Karpas-422 (cell line): ENCODE measurements at regions not wholly inside any gene's neighbourhood (a gene's known extent, or its start where the extent isn't known, plus 50 kb on each side); places are given as distances from the start of the nearest gene placed in this dataset.
"Not testable (repeated sequence)": the region's sequence is repeated elsewhere in the genome, so short reads cannot be mapped to it uniquely, and the experiment has no call there.

Experiments used
- DNase-seq: peaks from one replicate; pipeline ENCODE4 v3.0.0-alpha.2; 2015
- H2AFZ ChIP-seq: fragments of 200-600 bp; sonication (generic); 2 replicates; pipeline ENCODE4 v1.6.1; 2014; ENCODE audit warnings: antibody characterized with exemption, low read length, mixed read lengths
- H3K27ac ChIP-seq: fragments of 200-600 bp; sonication (generic); 2 replicates; pipeline ENCODE4 v1.5.1; 2014; ENCODE audit warnings: mild to moderate bottlenecking, low read length, moderate library complexity
- H3K27me3 ChIP-seq: fragments of 200-600 bp; sonication (generic); 2 replicates; pipeline ENCODE4 v1.6.1; 2014; ENCODE audit warnings: low read length, mixed read lengths
- H3K36me3 ChIP-seq: fragments of 200-600 bp; sonication (generic); 2 replicates; pipeline ENCODE4 v1.6.1; 2014; ENCODE audit warnings: low read length, mixed read lengths; ENCODE audit not compliant: insufficient read depth
- H3K4me1 ChIP-seq: fragments of 200-600 bp; sonication (generic); 2 replicates; pipeline ENCODE4 v1.6.1; 2014; ENCODE audit warnings: mild to moderate bottlenecking, low read length, mixed read lengths
- H3K4me2 ChIP-seq: fragments of 200-600 bp; sonication (generic); 2 replicates; pipeline ENCODE4 v1.6.1; 2014; ENCODE audit warnings: low read length, low read depth, mild to moderate bottlenecking; ENCODE audit not compliant: poor library complexity, severe bottlenecking
- H3K4me3 ChIP-seq: fragments of 200-600 bp; sonication (generic); 2 replicates; pipeline ENCODE4 v1.5.1; 2014; ENCODE audit warnings: mild to moderate bottlenecking, antibody characterized with exemption, low read length, mixed read lengths
- H3K79me2 ChIP-seq: fragments of 200-600 bp; sonication (generic); 2 replicates; pipeline ENCODE4 v1.6.1; 2014; ENCODE audit warnings: mild to moderate bottlenecking, low read length, mixed read lengths
- H3K9ac ChIP-seq: fragments of 200-600 bp; sonication (generic); 2 replicates; pipeline ENCODE4 v1.6.0; 2014; ENCODE audit warnings: low read length
- H3K9me2 ChIP-seq: fragments of 200-600 bp; sonication (generic), shearing (Covaris generic); replicated peaks from 2 replicates; pipeline ENCODE4 v1.6.0; 2014; ENCODE audit warnings: mild to moderate bottlenecking, low read length, moderate library complexity; ENCODE audit not compliant: insufficient read depth
- H3K9me3 ChIP-seq: fragments of 300-700, 200-600 bp; sonication (generic); 2 replicates; pipeline ENCODE4 v1.6.1; 2014; ENCODE audit warnings: low read length, mixed read lengths
- H4K20me1 ChIP-seq: fragments of 200-600 bp; sonication (generic); 2 replicates; pipeline ENCODE4 v1.6.1; 2014; ENCODE audit warnings: mild to moderate bottlenecking, antibody characterized with exemption, low read length, low read depth; ENCODE audit not compliant: insufficient read depth

DNA sequence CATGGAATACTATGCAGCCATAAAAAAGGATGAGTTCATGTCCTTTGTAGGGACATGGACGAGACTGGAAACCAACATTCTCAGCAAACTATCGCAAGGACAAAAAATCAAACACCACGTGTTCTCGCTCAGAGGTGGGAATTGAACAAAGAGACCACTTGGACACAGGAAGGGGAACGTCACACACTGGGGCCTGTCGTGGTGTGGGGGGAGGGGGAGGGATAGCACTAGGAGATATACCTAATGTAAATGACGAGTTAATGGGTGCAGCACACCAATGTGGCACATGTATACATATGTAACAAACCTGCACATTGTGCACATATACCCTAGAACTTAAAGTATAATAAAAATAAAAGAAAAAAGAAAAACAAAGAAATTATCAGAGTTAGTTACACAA is 478.4 kb downstream of the GOLGA6L6 start:
- H3K4me2 ChIP-seq, H3K27ac ChIP-seq, H3K4me3 ChIP-seq, H4K20me1 ChIP-seq, H3K27me3 ChIP-seq, H3K79me2 ChIP-seq, H3K9me3 ChIP-seq, H3K4me1 ChIP-seq, H3K36me3 ChIP-seq, DNase-seq, H3K9me2 ChIP-seq, H3K9ac ChIP-seq, H2AFZ ChIP-seq: not testable (repeated sequence)

DNA sequence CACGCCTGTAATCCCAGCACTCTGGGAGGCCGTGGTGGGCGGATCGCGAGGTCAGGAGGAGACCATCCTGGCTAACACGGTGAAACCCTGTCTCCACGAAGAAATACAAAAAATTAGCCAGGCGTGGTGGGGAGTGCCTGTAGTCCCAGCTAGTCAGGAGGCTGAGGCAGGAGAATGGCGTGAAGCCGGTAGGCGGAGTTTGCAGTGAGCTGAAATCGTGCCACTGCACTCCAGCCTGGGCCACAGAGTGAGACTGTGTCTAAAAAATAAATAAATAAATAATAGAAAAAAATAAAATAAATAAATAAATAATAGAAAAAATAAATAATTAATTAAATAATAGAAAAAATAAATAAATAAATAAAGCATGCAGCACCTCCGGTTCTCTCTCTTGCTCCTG is 480.8 kb downstream of the GOLGA6L6 start:
- not testable (repeated sequence) for H3K27ac ChIP-seq, H3K27me3 ChIP-seq, H3K4me2 ChIP-seq, H3K9me3 ChIP-seq, H3K36me3 ChIP-seq, H3K9me2 ChIP-seq, H3K4me1 ChIP-seq, H3K79me2 ChIP-seq, H2AFZ ChIP-seq, H3K9ac ChIP-seq, H3K4me3 ChIP-seq, H4K20me1 ChIP-seq, DNase-seq

DNA sequence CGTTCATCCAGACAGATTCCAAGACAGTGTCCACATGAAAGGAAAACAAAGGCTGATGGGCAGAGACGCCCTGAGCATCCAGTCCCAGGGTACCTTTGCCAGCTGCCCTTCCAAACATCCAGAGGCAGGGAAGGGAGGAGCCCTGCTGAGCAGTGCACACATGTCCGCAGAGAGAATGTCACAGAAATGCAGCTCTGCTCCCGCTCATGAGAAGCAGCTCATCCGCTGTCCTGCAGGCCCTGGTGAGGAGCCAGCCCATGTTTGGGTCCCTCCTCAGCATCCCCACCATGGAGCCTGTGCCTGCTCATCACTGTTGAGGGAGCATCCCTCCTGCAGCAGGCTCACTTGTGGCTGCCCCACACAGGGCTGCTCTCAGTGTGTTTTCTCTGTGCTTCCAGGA is 484.7 kb downstream of the GOLGA6L6 start:
- H3K27ac ChIP-seq, H3K9me2 ChIP-seq, H3K27me3 ChIP-seq, H3K9ac ChIP-seq, H3K4me1 ChIP-seq, H3K4me3 ChIP-seq, DNase-seq, H3K4me2 ChIP-seq, H2AFZ ChIP-seq, H3K36me3 ChIP-seq, H3K9me3 ChIP-seq, H4K20me1 ChIP-seq, H3K79me2 ChIP-seq: not testable (repeated sequence)

DNA sequence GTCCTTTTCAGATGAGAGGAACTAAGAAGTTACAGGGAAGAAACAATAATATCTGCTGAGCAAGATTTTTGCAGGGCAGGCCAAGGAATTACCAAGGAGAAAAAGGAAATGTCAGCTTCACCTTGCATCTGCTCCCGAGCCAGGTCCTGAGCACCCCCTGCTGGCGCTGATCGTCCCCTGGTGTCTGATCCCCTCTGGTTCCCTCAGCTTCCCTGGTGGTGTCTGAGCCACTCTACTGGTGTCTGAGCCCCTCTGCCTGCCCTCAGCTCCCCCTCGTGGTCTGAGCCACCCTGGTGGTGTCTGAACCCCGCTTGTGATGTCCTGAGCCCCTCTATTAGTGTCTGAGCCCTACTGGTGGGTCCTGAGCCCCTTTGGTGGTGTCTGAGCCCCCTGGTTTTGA is 485.7 kb downstream of the GOLGA6L6 start:
- H3K4me1 ChIP-seq, H4K20me1 ChIP-seq, H2AFZ ChIP-seq, H3K9me2 ChIP-seq, H3K4me3 ChIP-seq, H3K4me2 ChIP-seq, H3K9me3 ChIP-seq, H3K27ac ChIP-seq, H3K27me3 ChIP-seq, H3K36me3 ChIP-seq, H3K9ac ChIP-seq, DNase-seq, H3K79me2 ChIP-seq: not testable (repeated sequence)

DNA sequence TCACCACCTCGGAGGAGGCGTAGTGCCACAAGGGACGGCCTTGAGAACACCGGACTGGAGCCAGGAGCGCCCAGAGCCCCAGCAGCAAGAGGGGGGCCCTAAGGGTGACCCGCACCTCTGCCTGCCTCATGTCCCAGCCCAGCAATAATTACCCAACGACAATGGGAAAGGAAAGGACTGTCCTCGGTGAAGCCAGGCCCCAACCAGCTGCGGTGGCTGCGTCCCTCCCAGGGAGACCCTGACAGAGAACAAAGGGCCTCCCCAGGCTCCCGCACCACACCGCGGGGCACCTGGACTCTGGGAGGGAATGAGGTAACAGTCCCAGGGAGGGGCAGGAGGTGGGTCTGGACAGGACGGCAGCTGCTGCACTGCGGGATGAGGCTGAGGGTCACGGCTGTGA is 493.4 kb downstream of the GOLGA6L6 start:
- not testable (repeated sequence) for H3K36me3 ChIP-seq, H3K4me1 ChIP-seq, H3K27me3 ChIP-seq, H3K79me2 ChIP-seq, H3K4me2 ChIP-seq, H3K27ac ChIP-seq, H2AFZ ChIP-seq, H4K20me1 ChIP-seq, H3K9me3 ChIP-seq, H3K9me2 ChIP-seq, H3K4me3 ChIP-seq, H3K9ac ChIP-seq, DNase-seq

DNA sequence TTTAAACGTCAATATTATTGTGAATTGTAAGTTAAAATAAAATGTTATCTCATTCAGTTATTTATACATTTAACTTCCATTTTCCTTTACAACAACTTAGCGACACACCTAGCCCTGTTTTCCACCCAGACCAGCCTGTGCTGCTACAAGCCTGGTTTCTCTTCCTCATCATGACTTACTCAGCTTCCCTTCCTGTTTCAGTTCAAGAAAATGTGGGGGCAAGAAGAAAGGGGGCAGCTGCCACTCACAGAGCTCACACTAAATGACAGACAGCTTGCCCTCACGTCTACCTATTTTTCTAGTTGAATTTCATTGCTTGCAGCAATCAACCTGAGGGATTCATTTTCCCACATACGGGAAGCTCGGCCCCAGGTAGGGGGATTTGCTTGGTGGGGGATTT is 496.4 kb downstream of the GOLGA6L6 start:
- H4K20me1 ChIP-seq, H3K36me3 ChIP-seq, H3K4me1 ChIP-seq, H3K4me3 ChIP-seq, DNase-seq, H3K27me3 ChIP-seq, H3K9ac ChIP-seq, H2AFZ ChIP-seq, H3K4me2 ChIP-seq, H3K79me2 ChIP-seq, H3K9me3 ChIP-seq, H3K27ac ChIP-seq, H3K9me2 ChIP-seq: not testable (repeated sequence)

DNA sequence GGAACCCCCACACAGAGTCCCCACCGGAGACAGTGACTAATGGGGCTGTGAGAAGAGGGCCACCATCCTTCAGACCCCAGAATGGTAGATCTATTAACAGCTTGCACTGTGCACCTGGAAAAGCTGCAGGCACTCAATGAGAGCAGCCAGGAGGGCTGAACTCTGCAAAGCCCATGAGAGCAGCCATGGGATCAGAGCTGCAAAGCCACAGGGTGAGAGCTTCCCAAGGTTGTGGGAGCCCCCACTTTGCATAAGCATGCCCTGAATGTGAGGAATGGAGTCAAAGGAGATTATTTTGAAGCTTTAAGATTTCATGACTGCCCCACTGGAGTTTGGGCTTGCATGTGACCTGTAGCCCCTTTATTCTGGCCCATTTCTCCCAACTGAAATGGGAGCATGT is 500.9 kb downstream of the GOLGA6L6 start:
- H3K9me2 ChIP-seq, H3K4me2 ChIP-seq, H3K9me3 ChIP-seq, H3K79me2 ChIP-seq, H2AFZ ChIP-seq, H3K27me3 ChIP-seq, DNase-seq, H3K4me3 ChIP-seq, H3K36me3 ChIP-seq, H4K20me1 ChIP-seq, H3K4me1 ChIP-seq, H3K9ac ChIP-seq, H3K27ac ChIP-seq: not testable (repeated sequence)

DNA sequence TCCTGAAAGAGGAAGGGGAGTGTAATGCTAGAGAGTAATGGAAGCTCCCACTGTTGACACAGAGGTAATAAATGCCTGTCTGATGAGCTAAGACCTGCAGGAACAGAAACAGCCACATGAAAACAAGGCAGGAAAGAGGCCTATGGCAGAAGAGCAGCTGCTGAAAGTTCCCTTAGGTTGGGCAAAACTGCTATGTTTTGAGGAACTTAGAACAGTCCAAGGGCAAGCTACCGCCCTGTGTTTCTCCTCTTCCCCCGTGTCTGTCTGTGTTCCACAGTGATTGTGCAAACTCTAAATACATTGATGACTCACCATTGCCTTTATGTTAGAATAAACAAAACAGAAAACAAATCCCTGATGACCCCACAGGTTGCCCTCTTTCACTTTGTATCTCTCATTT is 516.6 kb downstream of the GOLGA6L6 start:
- DNase-seq, H3K79me2 ChIP-seq, H3K9me2 ChIP-seq, H3K9me3 ChIP-seq, H3K4me3 ChIP-seq, H2AFZ ChIP-seq, H3K27me3 ChIP-seq, H3K9ac ChIP-seq, H3K4me2 ChIP-seq, H3K4me1 ChIP-seq, H3K27ac ChIP-seq, H3K36me3 ChIP-seq, H4K20me1 ChIP-seq: not testable (repeated sequence)

DNA sequence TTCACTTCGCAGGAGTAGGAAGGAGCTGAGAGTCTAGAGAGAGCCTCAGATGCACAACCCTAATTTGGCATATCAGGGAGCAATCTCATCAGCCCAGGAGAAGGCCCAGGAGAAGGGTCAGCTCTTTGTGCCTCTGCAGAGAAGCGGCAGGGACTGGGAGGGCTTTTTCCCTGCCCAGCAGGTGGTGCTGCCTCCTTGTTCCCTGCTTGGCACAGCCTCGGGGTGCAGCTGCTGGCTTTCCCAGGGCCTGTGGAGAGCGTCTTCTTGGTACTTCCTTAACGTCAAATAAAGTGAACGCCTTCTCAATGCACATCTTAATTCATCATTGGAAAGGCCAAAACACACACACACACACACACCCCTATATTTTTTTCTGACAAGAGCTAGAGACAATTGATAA is 519.3 kb downstream of the GOLGA6L6 start:
- not testable (repeated sequence) for H3K27ac ChIP-seq, H3K27me3 ChIP-seq

More for the DNA sequence above, 519.3 kb downstream of the GOLGA6L6 start:
- not testable (repeated sequence) for H3K79me2 ChIP-seq, H3K9me3 ChIP-seq, H3K4me1 ChIP-seq, H3K36me3 ChIP-seq, H2AFZ ChIP-seq, H3K4me2 ChIP-seq, H3K9me2 ChIP-seq, H4K20me1 ChIP-seq, H3K4me3 ChIP-seq, DNase-seq, H3K9ac ChIP-seq
